ENCODE measurements at regions not wholly inside any gene's neighbourhood (a gene's known extent, or its start where the extent isn't known, plus 50 kb on each side); places are given as distances from the start of the nearest gene placed in this dataset.

- no peak overlapping the region for H3K27ac Mint-ChIP-seq
- no peak overlapping the region for H3K4me3 Mint-ChIP-seq
- DNase-seq (no peak), ATAC-seq (replicated peaks) (no peak)
- peaks cover 9 to 14% of the 10 kb centered on the region in 2 donors for H3K27me3 Mint-ChIP-seq
- no peaks in the 10 kb centered on the region for H3K4me1 Mint-ChIP-seq (ENCODE audit: low read depth in 2 of 2)
- H3K9me3 Mint-ChIP-seq = peaks cover 0 to 4% of the 10 kb centered on the region in 2 donors
- H3K36me3 Mint-ChIP-seq (ENCODE audit: insufficient read depth) = no peaks in the 10 kb centered on the region
Observed at GRCh38 chr1:115409094-115410015, 71.3 kb upstream of the NGF start.

DNA sequence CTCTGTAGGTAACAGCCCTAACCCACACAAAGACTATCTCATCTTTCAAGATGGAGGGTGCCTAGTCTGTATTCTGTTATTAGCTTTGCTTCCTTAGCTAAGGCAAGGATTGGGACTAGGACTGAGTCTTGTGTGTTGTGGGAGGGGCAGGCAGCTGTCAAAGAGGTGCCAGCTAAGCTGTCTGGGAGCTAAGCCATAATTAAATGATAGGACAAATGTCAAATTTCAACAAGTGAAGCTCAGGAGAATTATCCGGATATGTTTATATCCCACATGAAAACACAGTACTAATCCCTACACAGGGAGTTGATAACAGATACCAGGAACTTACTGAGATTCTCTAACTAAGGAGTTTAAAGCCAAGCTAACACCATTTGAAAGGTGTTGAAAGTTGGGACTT lies 70.5 kb upstream of the NGF start:
- peaks cover 9 to 14% of the 10 kb centered on the region in 2 donors for H3K27me3 Mint-ChIP-seq
- no peaks in the 10 kb centered on the region for H3K4me1 Mint-ChIP-seq (ENCODE audit: low read depth in 2 of 2)
- no peaks in the 10 kb centered on the region for H3K36me3 Mint-ChIP-seq (ENCODE audit: insufficient read depth)
- no peak for ATAC-seq (replicated peaks)
- no peak overlapping the region for H3K4me3 Mint-ChIP-seq
- no peak for DNase-seq
- H3K27ac Mint-ChIP-seq = no peak overlapping the region
- H3K9me3 Mint-ChIP-seq = peaks cover 0 to 4% of the 10 kb centered on the region in 2 donors

GRCh38 chr1:115404911-115405310 lies 66.9 kb upstream of the NGF start:
- peaks cover 0 to 2% of the 10 kb centered on the region in 2 donors for H3K9me3 Mint-ChIP-seq
- ATAC-seq (replicated peaks) (no peak), DNase-seq (no peak)
- no peaks in the 10 kb centered on the region for H3K4me1 Mint-ChIP-seq (ENCODE audit: low read depth in 2 of 2)
- H3K27ac Mint-ChIP-seq = no peak overlapping the region
- peaks cover 9 to 14% of the 10 kb centered on the region in 2 donors for H3K27me3 Mint-ChIP-seq
- no peaks in the 10 kb centered on the region for H3K36me3 Mint-ChIP-seq (ENCODE audit: insufficient read depth)
- H3K4me3 Mint-ChIP-seq = no peak overlapping the region

DNA sequence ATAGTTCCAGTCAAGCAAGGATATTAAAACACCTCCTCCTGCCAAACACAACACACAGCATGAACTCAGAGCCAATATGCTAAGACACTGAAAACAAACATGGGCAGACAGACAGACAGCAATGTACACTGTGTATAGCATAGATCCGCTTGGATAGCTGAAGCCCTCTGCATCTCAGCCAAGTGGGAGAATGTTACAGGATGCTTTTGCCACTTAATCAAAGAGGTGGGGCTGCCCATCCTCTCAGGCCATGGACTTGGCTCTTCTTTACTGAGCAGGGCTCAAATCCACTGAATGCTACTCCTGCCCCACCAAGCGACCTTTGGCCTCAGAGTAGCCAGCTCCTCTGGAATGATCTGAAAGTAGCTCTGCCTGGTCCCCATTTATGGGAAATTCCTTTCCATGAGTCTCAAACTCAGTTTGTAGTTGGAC lies 64.7 kb upstream of the NGF start:
- peaks cover under 1 to 7% of the 10 kb centered on the region in 2 donors for H3K27me3 Mint-ChIP-seq
- DNase-seq = no peak
- no peak overlapping the region for H3K27ac Mint-ChIP-seq
- no peaks in the 10 kb centered on the region for H3K4me1 Mint-ChIP-seq (ENCODE audit: low read depth in 2 of 2)
- peaks cover 0 to 2% of the 10 kb centered on the region in 2 donors for H3K9me3 Mint-ChIP-seq
- no peak for ATAC-seq (replicated peaks)
- no peaks in the 10 kb centered on the region for H3K36me3 Mint-ChIP-seq (ENCODE audit: insufficient read depth)
- no peak overlapping the region for H3K4me3 Mint-ChIP-seq

DNA sequence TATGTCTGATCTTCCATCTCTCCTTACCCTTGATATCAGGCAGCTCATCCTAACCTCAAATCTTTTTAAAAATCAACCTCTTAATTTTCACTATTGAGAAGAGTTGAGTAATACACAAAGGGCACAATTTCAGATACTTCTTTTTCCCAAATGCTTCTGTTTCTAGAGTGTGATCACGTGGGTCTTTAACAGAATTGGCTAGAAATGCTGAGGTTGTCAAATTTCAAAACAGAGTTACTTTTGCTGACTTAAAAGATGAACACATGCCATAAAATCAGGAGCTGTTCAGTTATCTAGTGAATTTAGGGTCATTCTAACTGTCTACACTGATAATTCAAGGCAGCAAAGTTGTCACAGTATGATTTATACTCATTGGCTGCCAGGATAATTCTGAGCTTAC lies 63.6 kb upstream of the NGF start:
- Mint-ChIP-seq H3K27me3 (peaks cover 0 to 5% of the 10 kb centered on the region in 2 donors), H3K4me3 (no peak overlapping the region), H3K27ac (no peak overlapping the region), H3K36me3 (ENCODE audit: insufficient read depth) (no peaks in the 10 kb centered on the region), H3K4me1 (ENCODE audit: low read depth in 2 of 2) (no peaks in the 10 kb centered on the region), H3K9me3 (peaks cover 0 to 2% of the 10 kb centered on the region in 2 donors)
- ATAC-seq (replicated peaks) (no peak), DNase-seq (no peak)

GRCh38 chr1:115400891-115401290 lies 62.8 kb upstream of the NGF start:
- Mint-ChIP-seq H3K36me3 (ENCODE audit: insufficient read depth) (no peaks in the 10 kb centered on the region), H3K27ac (no peak overlapping the region), H3K4me3 (no peak overlapping the region), H3K4me1 (ENCODE audit: low read depth in 2 of 2) (no peaks in the 10 kb centered on the region), H3K27me3 (peaks cover 2 to 5% of the 10 kb centered on the region in 2 donors), H3K9me3 (no peaks in the 10 kb centered on the region)
- ATAC-seq (replicated peaks) = no peak
- no peak for DNase-seq

DNA sequence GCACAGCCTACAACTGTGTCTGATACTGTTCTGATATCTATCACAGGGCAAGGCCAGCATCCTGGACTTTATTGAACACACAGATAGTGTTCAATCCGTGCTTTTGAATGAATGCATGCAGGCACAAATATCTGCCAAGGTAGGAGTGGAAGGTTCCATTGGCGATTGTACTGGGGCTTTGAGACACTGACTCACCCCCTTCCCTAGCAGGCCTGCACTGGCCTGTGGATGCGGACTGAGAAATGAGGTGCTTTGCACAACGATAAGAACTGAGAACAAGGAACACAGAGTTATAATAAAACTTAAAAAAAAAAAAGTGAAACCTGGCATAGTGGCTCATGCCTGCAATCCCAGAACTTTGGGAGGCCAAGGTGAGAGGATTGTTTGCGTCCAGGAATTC lies 62.4 kb upstream of the NGF start:
- Mint-ChIP-seq H3K27me3 (peaks cover 5 to 6% of the 10 kb centered on the region in 2 donors), H3K36me3 (ENCODE audit: insufficient read depth) (no peaks in the 10 kb centered on the region), H3K4me3 (no peak overlapping the region), H3K27ac (no peak overlapping the region), H3K4me1 (ENCODE audit: low read depth in 2 of 2) (no peaks in the 10 kb centered on the region), H3K9me3 (no peaks in the 10 kb centered on the region)
- DNase-seq = no peak
- no peak for ATAC-seq (replicated peaks)

- Mint-ChIP-seq H3K27me3 (peaks cover 0 to 11% of the 10 kb centered on the region in 2 donors), H3K4me3 (no peak overlapping the region), H3K36me3 (ENCODE audit: insufficient read depth) (no peaks in the 10 kb centered on the region), H3K27ac (no peak overlapping the region), H3K9me3 (no peaks in the 10 kb centered on the region), H3K4me1 (ENCODE audit: low read depth in 2 of 2) (no peaks in the 10 kb centered on the region)
- no peak for ATAC-seq (replicated peaks)
- DNase-seq = no peak
Observed at GRCh38 chr1:115398745-115399144, 60.7 kb upstream of the NGF start.

Data from effector memory CD8-positive, alpha-beta T cell (primary cell).